ENCODE measurements at regions not wholly inside any gene's neighbourhood (a gene's known extent, or its start where the extent isn't known, plus 50 kb on each side); places are given as distances from the start of the nearest gene placed in this dataset.

- TF ChIP-seq ZNF12 (CRISPR knock-in tag; IDR thresholded peaks at IDR 0.05) (no peak), ZFP30 (CRISPR knock-in tag; IDR thresholded peaks at IDR 0.05; ENCODE audit: borderline replicate concordance) (no peak), ID3 (CRISPR knock-in tag; IDR thresholded peaks at IDR 0.05) (no peak), ID3 (tag; IDR thresholded peaks at IDR 0.05) (no peak), BCL6 (CRISPR knock-in tag; IDR thresholded peaks at IDR 0.05) (no peak), ZFX (CRISPR knock-in tag; IDR thresholded peaks at IDR 0.05) (no peak), HDAC6 (IDR thresholded peaks at IDR 0.05; ENCODE audit: low read depth, low read length) (no peak), SMAD1 (IDR thresholded peaks at IDR 0.05; ENCODE audit: low read depth, low read length, partially characterized antibody) (no peak), XRCC5 (IDR thresholded peaks at IDR 0.05; ENCODE audit: low read depth, low read length) (no peak), KAT7 (CRISPR knock-in tag; IDR thresholded peaks at IDR 0.05; ENCODE audit: borderline replicate concordance) (no peak), KLF1 (tag; IDR thresholded peaks at IDR 0.05) (no peak), KHSRP (IDR thresholded peaks at IDR 0.05) (no peak), SIN3B (IDR thresholded peaks at IDR 0.05; ENCODE audit: low read depth) (no peak), MYNN (IDR thresholded peaks at IDR 0.05) (no peak), MYNN (CRISPR knock-in tag; IDR thresholded peaks at IDR 0.05) (no peak), PHB2 (IDR thresholded peaks at IDR 0.05; ENCODE audit: low read depth) (no peak)
- TF ChIP-seq, protein P1, sequence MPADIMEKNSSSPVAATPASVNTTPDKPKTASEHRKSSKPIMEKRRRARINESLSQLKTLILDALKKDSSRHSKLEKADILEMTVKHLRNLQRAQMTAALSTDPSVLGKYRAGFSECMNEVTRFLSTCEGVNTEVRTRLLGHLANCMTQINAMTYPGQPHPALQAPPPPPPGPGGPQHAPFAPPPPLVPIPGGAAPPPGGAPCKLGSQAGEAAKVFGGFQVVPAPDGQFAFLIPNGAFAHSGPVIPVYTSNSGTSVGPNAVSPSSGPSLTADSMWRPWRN (IDR thresholded peaks at IDR 0.05; ENCODE audit: low read depth): no peak
- 0% methylated on average over 2 of the region's 2 CpGs for WGBS (ENCODE audit: insufficient coverage, low coverage, missing lambda C conversion rate)
- ATAC-seq: no peak
- POLR2A ChIA-PET: no interaction called here
- Histone ChIP-seq H3K4me1 (replicated peaks in 1 of 2; ENCODE audit: control insufficient read depth in 2 of 2, insufficient read depth in 2 of 2, low read length in 2 of 2) (no peaks in the 10 kb centered on the region), H3K27me3 (ENCODE audit: control insufficient read depth in 2 of 2, insufficient read depth in 2 of 2, low read length in 2 of 2) (no peaks in the 10 kb centered on the region), H3K9me3 (replicated peaks; ENCODE audit: control insufficient read depth, insufficient read depth, low read depth, low read length) (no peaks in the 10 kb centered on the region), H3K4me3 (no peak overlapping the region), H2AFZ (ENCODE audit: low read depth, low read length) (no peak overlapping the region), H3K79me2 (ENCODE audit: control insufficient read depth, insufficient read depth, low read length) (no peaks in the 10 kb centered on the region), H3K27ac (ENCODE audit: extremely low read depth, low read depth, low read length) (no peak overlapping the region), H3K4me2 (ENCODE audit: insufficient read depth, low read length) (no peak overlapping the region), H3K9ac (ENCODE audit: insufficient read depth in 1 of 2, low read depth in 2 of 2, low read length in 2 of 2) (no peak overlapping the region), H3K36me3 (ENCODE audit: control insufficient read depth, insufficient read depth, low read length) (no peaks in the 10 kb centered on the region), H4K20me1 (replicated peaks; ENCODE audit: control insufficient read depth, insufficient read depth, low read length) (no peaks in the 10 kb centered on the region), H3K9me1 (ENCODE audit: control insufficient read depth, insufficient read depth, low read length) (no peaks in the 10 kb centered on the region)
- BruUV-seq (replicated peaks): no TSS peak
- in situ Hi-C loops (cut with MboI) (no loop called here), intact Hi-C loops (cut with micrococcal nuclease) (no loop called here)
- no peak for FAIRE-seq
- CTCF ChIA-PET (ENCODE audit: low intra/inter-chr PET ratio): no interaction called here
- DNase-seq (ENCODE audit: extremely low read depth in 1 of 4, low spot score in 3 of 4): no peak
Observed at GRCh38 chr12:103160622-103161021, 203.1 kb downstream of the ASCL1 start.
